Progenitor cell of endocrine pancreas (in vitro differentiated cells): ENCODE measurements at regions not wholly inside any gene's neighbourhood (a gene's known extent, or its start where the extent isn't known, plus 50 kb on each side); places are given as distances from the start of the nearest gene placed in this dataset.

Experiments used
- DNase-seq: peaks from one replicate; pipeline ENCODE4 v3.0.0; 2021; ENCODE audit warnings: low spot score; ENCODE audit not compliant: unreplicated experiment
- H3K27ac Mint-ChIP-seq: 2 replicates; pipeline ENCODE4 v1.8.0; 2021; ENCODE audit warnings: mild to moderate bottlenecking, moderate library complexity, mixed read lengths
- H3K27me3 Mint-ChIP-seq: 2 replicates; pipeline ENCODE4 v1.8.0; 2021; ENCODE audit warnings: mixed read lengths
- H3K36me3 Mint-ChIP-seq: 2 replicates; pipeline ENCODE4 v1.8.0; 2022; ENCODE audit warnings: mixed read lengths; ENCODE audit not compliant: insufficient read depth
- H3K4me1 Mint-ChIP-seq: 2 replicates; pipeline ENCODE4 v1.8.0; 2021; ENCODE audit warnings: low read depth, mixed read lengths
- H3K4me3 Mint-ChIP-seq: 2 replicates; pipeline ENCODE4 v1.8.0; 2021; ENCODE audit warnings: low read depth, mild to moderate bottlenecking, moderate library complexity, mixed read lengths
- H3K9me3 Mint-ChIP-seq: 2 replicates; pipeline ENCODE4 v1.8.0; 2021; ENCODE audit warnings: low read depth, mixed read lengths
- CTCF ChIP-seq: fragments of 200-600 bp; sonication (generic); IDR thresholded peaks from one replicate; pipeline ENCODE4 v1.5.0; 2021; ENCODE audit warnings: antibody characterized with exemption, mild to moderate bottlenecking; ENCODE audit not compliant: unreplicated experiment

- Mint-ChIP-seq H3K27ac (no peak overlapping the region), H3K36me3 (no peaks in the 10 kb centered on the region), H3K4me3 (no peak overlapping the region), H3K27me3 (no peaks in the 10 kb centered on the region), H3K4me1 (no peaks in the 10 kb centered on the region), H3K9me3 (no peaks in the 10 kb centered on the region)
- no peak for TF ChIP-seq CTCF
- no peak for DNase-seq
These were observed 133.8 kb upstream of the DAB2 start for GRCh38 chr5:39558541-39558940.

GRCh38 chr5:39555788-39556187 lies 131.0 kb upstream of the DAB2 start:
- no peak for TF ChIP-seq CTCF

GRCh38 chr5:39547553-39548154 lies 122.9 kb upstream of the DAB2 start:
- no peak for DNase-seq
- H3K9me3 Mint-ChIP-seq, result no peaks in the 10 kb centered on the region
- no peaks in the 10 kb centered on the region for H3K27me3 Mint-ChIP-seq
- H3K4me1 Mint-ChIP-seq, result peaks cover 24% of the 10 kb centered on the region
- H3K4me3 Mint-ChIP-seq, result no peak overlapping the region
- peak; percentile 83 for TF ChIP-seq CTCF
- no peak overlapping the region for H3K27ac Mint-ChIP-seq
- H3K36me3 Mint-ChIP-seq, result peaks cover 2% of the 10 kb centered on the region

More at GRCh38 chr5:39555788-39556187, 131.0 kb upstream of the DAB2 start:
- Mint-ChIP-seq H3K4me3 (no peak overlapping the region), H3K36me3 (no peaks in the 10 kb centered on the region), H3K4me1 (no peaks in the 10 kb centered on the region), H3K27ac (no peak overlapping the region), H3K9me3 (no peaks in the 10 kb centered on the region), H3K27me3 (no peaks in the 10 kb centered on the region)
- no peak for DNase-seq

GRCh38 chr5:39544941-39545340 lies 120.2 kb upstream of the DAB2 start:
- TF ChIP-seq CTCF, result no peak

GRCh38 chr5:39543335-39543734 lies 118.6 kb upstream of the DAB2 start:
- Mint-ChIP-seq H3K27me3 (no peaks in the 10 kb centered on the region), H3K27ac (no peak overlapping the region)

More at GRCh38 chr5:39544941-39545340, 120.2 kb upstream of the DAB2 start:
- DNase-seq, result no peak
- no peaks in the 10 kb centered on the region for H3K27me3 Mint-ChIP-seq
- H3K27ac Mint-ChIP-seq, result no peak overlapping the region
- no peaks in the 10 kb centered on the region for H3K9me3 Mint-ChIP-seq
- no peak overlapping the region for H3K4me3 Mint-ChIP-seq
- H3K36me3 Mint-ChIP-seq, result no peaks in the 10 kb centered on the region
- H3K4me1 Mint-ChIP-seq, result peaks cover 24% of the 10 kb centered on the region

More at GRCh38 chr5:39543335-39543734, 118.6 kb upstream of the DAB2 start:
- H3K4me3 Mint-ChIP-seq, result no peak overlapping the region
- TF ChIP-seq CTCF, result no peak
- H3K9me3 Mint-ChIP-seq, result no peaks in the 10 kb centered on the region
- peaks cover 13% of the 10 kb centered on the region for H3K4me1 Mint-ChIP-seq
- no peak for DNase-seq
- H3K36me3 Mint-ChIP-seq, result no peaks in the 10 kb centered on the region
